Stromal cell of bone marrow (primary cell): ENCODE measurements at regions not wholly inside any gene's neighbourhood (a gene's known extent, or its start where the extent isn't known, plus 50 kb on each side); places are given as distances from the start of the nearest gene placed in this dataset.

ENCODE experiments used
- DNase-seq: peaks from one replicate; pipeline ENCODE4 v3.0.0-alpha.2; 2012; ENCODE audit warnings: low read depth

- DNase-seq = no peak
These were observed 150.6 kb upstream of the UMPS start for GRCh38 chr3:124579641-124580040.

DNA sequence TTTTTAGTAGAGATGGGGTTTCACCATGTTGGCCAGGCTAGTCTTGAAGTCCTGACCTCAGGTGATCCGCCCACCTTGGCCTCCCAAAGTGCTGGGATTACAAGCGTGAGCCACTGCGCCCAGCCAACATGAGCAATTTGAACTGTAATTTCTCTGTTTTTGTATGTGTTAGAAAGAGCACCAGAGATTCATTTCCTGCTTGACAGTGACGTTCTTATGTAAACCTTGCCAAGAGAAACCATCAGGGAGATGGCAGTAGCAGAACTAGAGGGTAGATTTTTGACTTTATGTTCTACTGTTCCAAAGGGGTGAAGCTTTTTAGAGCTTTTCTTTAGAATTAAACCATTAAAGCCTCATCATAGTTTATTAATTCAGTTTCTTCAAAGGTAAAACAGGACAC is 148.1 kb upstream of the UMPS start:
- no peak for DNase-seq

DNA sequence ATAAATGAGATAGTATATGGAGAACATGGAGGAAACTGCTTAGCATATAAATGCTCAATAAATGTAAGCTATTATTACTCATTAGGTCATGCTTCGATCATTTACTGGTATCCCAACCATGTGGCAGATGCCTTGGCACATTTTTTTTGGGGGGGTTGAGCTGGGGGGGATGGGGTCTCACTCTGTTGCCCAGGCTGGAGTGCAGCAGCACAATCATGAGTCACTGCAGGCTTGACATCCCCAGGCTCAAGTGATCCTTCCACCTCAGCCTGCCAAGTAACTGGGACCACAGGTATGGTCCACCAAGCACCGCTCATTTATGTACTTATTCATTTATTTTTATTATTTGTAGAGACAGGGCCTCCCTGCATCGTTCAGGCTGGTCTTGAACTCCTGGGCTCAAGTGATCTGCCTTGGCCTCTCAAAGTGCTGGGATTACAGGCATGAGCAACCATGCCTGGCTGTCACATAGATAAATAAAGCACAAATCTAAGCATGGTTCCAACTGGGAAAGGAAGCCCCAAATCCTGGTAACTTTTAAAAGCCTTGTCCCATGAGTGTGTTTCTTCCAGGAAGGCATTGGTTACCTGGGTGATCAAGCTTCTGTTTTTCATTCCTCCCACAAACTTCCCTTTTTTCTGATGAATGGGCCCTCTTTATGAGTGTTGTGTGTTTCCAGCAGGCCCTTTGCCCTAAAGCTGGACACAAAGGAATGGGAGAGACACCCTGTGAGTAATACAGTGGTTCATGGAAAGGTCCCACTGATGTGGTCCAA is 147.4 kb upstream of the UMPS start:
- no peak for DNase-seq

DNA sequence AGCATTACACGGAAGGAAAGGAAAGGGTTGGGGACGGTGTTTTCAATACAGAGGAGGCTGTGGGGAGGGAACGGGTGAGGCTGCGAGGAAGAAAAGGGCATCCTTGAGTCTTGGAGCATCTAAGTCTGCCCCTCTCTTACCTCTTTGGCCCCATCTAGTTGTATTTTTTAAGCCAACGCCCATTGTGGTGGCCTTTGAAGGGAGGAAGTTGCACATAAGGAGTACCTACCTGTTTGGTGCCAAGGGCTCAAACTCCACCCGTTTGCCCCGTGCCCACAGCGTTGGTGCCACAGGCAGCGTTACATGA is 146.1 kb upstream of the UMPS start:
- no peak for DNase-seq

DNA sequence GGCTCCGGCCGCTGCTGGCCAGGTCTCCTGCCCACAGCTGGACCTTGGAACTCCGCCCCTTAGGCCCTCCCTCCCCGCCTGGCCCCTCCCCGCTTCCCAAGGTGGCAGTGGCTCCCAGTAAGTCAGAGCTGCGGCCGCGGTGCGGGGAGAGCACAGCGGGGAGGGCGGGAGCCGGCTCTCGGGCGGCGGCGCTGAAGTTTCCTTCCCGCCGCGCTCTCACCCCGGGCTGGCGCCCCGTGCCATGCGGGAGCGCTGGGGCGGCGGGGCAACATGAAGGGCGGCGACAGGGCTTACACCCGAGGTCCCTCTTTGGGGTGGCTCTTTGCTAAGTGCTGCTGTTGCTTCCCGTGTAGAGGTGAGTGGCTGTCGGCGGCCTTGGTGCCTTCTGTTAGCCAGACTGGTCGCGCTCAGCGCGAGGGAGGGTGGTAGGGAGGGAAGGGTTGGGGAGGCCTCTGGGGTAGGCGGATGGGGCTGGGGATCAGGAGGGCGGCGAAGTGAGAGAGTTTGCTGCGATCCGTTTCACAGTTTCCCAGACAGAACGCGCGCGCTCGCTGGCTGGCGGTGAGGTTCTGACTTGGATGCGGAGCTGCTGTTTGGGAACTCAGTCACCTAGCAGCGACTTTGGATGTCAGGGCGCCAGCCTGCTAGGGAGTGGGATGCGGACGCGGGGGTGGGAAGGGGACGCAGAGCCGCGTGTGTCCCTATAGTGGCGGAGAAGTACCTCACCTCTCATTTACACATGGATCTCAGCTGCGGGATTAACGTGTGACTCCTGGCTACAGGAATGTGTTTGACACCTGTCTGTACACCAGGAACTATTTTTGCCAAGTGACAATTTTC is 145.5 kb upstream of the UMPS start:
- DNase-seq = peak; percentile 33

- no peak for DNase-seq
These were observed 143.9 kb upstream of the UMPS start for GRCh38 chr3:124586126-124587052.

DNA sequence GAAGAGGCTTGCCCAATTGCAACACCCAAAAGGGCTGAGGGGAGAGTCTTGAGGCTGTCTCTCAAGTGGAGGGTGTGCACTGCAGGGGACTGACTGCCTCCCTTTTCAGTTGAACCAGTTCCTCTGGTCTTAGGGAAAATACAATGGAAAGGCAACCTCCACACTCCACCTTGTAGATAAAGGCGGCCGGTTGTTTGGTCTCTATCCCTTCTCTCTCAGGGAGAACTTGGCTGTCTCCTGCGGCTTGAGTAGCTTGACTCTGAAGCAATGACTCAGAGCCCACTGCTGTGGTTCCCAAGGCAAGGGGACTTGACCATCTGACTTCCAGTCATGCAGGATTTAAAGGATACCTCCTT is 143.2 kb upstream of the UMPS start:
- DNase-seq = peak; percentile 43

DNA sequence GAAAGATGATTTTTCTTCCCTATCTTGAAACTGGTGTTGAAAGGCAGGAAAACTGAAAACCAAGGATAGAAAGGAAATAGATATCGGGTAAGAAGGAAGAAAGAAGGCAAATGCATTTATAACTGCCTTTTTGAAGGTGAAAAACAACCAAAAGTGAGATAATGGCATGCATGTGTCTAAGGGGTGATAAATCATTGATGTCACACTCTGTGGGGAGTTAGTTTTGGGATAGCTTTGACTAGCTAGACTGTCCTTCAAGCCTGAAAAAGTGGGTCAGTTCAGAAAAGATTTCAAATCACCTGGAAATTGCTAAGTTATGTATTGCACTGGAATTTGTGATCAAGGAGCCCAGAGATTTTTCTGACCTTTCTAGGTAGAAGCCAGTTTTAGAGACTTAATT is 142.2 kb upstream of the UMPS start:
- no peak for DNase-seq

DNA sequence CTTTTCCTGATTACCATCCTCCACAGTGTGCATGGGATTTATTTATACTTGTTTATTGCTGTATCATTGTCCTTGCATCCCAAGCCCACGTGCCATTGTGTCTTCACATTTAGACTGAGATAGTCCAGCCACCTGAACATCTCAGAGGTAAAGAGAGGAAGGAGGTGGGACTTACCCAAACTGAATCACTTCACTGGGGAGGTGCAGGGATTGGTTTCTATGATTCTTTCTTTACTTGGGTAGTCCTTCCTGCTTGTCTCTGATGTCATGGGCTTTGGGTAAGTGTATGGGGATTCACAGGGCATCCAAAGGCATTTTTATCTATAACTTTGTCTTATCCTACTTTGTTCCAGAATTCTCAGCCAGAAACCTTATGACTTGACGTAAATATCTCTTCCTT is 141.5 kb upstream of the UMPS start:
- DNase-seq = no peak

DNA sequence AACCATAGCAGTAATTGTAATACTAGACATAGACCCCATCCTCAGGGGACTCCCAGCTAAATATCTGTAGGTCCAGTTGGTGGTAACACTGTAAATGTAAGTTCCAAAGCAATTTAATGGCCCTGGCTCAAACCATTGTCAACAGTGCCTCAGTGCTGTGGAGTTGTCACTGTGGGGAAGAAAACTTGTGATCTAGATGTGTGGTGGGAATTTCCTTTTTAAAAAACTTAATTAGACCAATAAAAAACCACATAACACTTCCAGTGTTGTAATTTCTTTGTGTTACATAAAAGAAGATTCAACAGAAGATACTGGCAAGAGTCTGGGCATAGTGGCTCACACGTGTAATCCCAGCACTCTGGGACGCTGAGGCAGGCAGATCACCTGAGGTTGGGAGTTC is 138.6 kb upstream of the UMPS start:
- no peak for DNase-seq

GRCh38 chr3:124592658-124593441 is 137.4 kb upstream of the UMPS start:
- no peak for DNase-seq

- no peak for DNase-seq
These were observed 136.8 kb upstream of the UMPS start for GRCh38 chr3:124593442-124593829.

- DNase-seq = no peak
These were observed 135.7 kb upstream of the UMPS start for GRCh38 chr3:124594581-124594980.

DNA sequence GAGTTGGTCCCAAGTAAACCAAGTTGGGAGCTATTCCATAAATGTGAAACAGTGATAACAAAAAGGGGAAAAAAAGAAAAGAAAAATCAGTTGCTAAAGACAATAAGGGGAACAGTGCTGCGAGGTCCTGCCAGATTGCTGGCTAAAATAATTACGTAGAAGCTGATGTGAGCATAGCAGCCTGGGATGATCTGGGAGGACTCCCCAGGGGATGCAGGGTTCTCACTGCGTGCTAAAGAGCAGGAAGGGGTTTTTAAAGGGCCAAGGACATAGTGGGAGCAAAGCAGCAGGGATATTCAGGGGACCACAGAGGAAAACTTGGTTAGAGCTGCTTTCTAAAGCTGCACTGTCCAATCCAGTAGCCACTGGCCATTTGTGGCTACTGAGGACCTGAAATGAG is 133.0 kb upstream of the UMPS start:
- DNase-seq = no peak

- no peak for DNase-seq
These were observed 132.3 kb upstream of the UMPS start for GRCh38 chr3:124597979-124598378.

GRCh38 chr3:124599147-124599765 is 131.0 kb upstream of the UMPS start:
- DNase-seq = no peak

- DNase-seq = no peak
These were observed 130.2 kb upstream of the UMPS start for GRCh38 chr3:124599779-124600693.

GRCh38 chr3:124600765-124601164 is 129.5 kb upstream of the UMPS start:
- DNase-seq = no peak

- DNase-seq = no peak
These were observed 129.1 kb upstream of the UMPS start for GRCh38 chr3:124601190-124601589.

GRCh38 chr3:124602980-124603627 is 127.1 kb upstream of the UMPS start:
- DNase-seq = no peak
